ENCODE measurements at regions not wholly inside any gene's neighbourhood (a gene's known extent, or its start where the extent isn't known, plus 50 kb on each side); places are given as distances from the start of the nearest gene placed in this dataset.
"Not testable (repeated sequence)": the region's sequence is repeated elsewhere in the genome, so short reads cannot be mapped to it uniquely, and the experiment has no call there.

GRCh38 chr5:107005161-107005560 lies 665.6 kb downstream of the EFNA5 start:
- no peaks in the 10 kb centered on the region for H3K27me3 ChIP-seq (ENCODE audit: control insufficient read depth, insufficient read depth, low read length)
- no peaks in the 10 kb centered on the region for H3K36me3 ChIP-seq (ENCODE audit: control insufficient read depth, insufficient read depth, low read length)
- DNase-seq (ENCODE audit: low read depth), result no peak
- TF ChIP-seq CTCF (IDR thresholded peaks at IDR 0.05; ENCODE audit: insufficient read depth, low read length, poor library complexity, severe bottlenecking), result no peak
- H3K4me3 ChIP-seq (ENCODE audit: low read depth, low read length), result no peak overlapping the region

GRCh38 chr5:107002115-107002514 lies 668.6 kb downstream of the EFNA5 start:
- Histone ChIP-seq H3K36me3 (ENCODE audit: control insufficient read depth, insufficient read depth, low read length) (no peaks in the 10 kb centered on the region), H3K4me3 (ENCODE audit: low read depth, low read length) (no peak overlapping the region)

GRCh38 chr5:106999506-106999905 lies 671.2 kb downstream of the EFNA5 start:
- H3K4me3 ChIP-seq (ENCODE audit: low read depth, low read length); H3K27me3 ChIP-seq (ENCODE audit: control insufficient read depth, insufficient read depth, low read length); H3K36me3 ChIP-seq (ENCODE audit: control insufficient read depth, insufficient read depth, low read length); DNase-seq (ENCODE audit: low read depth): not testable (repeated sequence)

More at GRCh38 chr5:107002115-107002514, 668.6 kb downstream of the EFNA5 start:
- no peak for TF ChIP-seq CTCF (IDR thresholded peaks at IDR 0.05; ENCODE audit: insufficient read depth, low read length, poor library complexity, severe bottlenecking)
- H3K27me3 ChIP-seq (ENCODE audit: control insufficient read depth, insufficient read depth, low read length), result no peaks in the 10 kb centered on the region
- no peak for DNase-seq (ENCODE audit: low read depth)

GRCh38 chr5:106986006-106986405 lies 684.7 kb downstream of the EFNA5 start:
- Histone ChIP-seq H3K4me3 (ENCODE audit: low read depth, low read length) (no peak overlapping the region), H3K36me3 (ENCODE audit: control insufficient read depth, insufficient read depth, low read length) (no peaks in the 10 kb centered on the region), H3K27me3 (ENCODE audit: control insufficient read depth, insufficient read depth, low read length) (no peaks in the 10 kb centered on the region)
- TF ChIP-seq CTCF (IDR thresholded peaks at IDR 0.05; ENCODE audit: insufficient read depth, low read length, poor library complexity, severe bottlenecking), result no peak
- no peak for DNase-seq (ENCODE audit: low read depth)

- DNase-seq (ENCODE audit: low read depth), result no peak
- H3K36me3 ChIP-seq (ENCODE audit: control insufficient read depth, insufficient read depth, low read length), result no peaks in the 10 kb centered on the region
- H3K27me3 ChIP-seq (ENCODE audit: control insufficient read depth, insufficient read depth, low read length), result no peaks in the 10 kb centered on the region
- no peak for TF ChIP-seq CTCF (IDR thresholded peaks at IDR 0.05; ENCODE audit: insufficient read depth, low read length, poor library complexity, severe bottlenecking)
- H3K4me3 ChIP-seq (ENCODE audit: low read depth, low read length), result no peak overlapping the region
Measured at GRCh38 chr5:106985174-106985573, 685.6 kb downstream of the EFNA5 start.

- not testable (repeated sequence) for H3K4me3 ChIP-seq (ENCODE audit: low read depth, low read length); H3K36me3 ChIP-seq (ENCODE audit: control insufficient read depth, insufficient read depth, low read length); DNase-seq (ENCODE audit: low read depth); H3K27me3 ChIP-seq (ENCODE audit: control insufficient read depth, insufficient read depth, low read length)
Measured at GRCh38 chr5:106979178-106979577, 691.6 kb downstream of the EFNA5 start.

- H3K36me3 ChIP-seq (ENCODE audit: control insufficient read depth, insufficient read depth, low read length); H3K27me3 ChIP-seq (ENCODE audit: control insufficient read depth, insufficient read depth, low read length); H3K4me3 ChIP-seq (ENCODE audit: low read depth, low read length); DNase-seq (ENCODE audit: low read depth): not testable (repeated sequence)
Measured at GRCh38 chr5:106978582-106979165, 692.1 kb downstream of the EFNA5 start.
